Stimulated activated CD4-positive, alpha-beta T cell treated with anti-CD3 and anti-CD28 coated beads, Interleukin-2, amount 100 ng/mL, for 48 hours (primary cell): ENCODE measurements at regions not wholly inside any gene's neighbourhood (a gene's known extent, or its start where the extent isn't known, plus 50 kb on each side); places are given as distances from the start of the nearest gene placed in this dataset.

Experiments used
- DNase-seq, 2 donors: peaks; one replicate each; pipeline ENCODE4 v3.0.0-alpha.2; 2020

GRCh38 chr5:67283275-67283987, 86.8 kb upstream of the CD180 start:
- DNase-seq: no peak

- no peak for DNase-seq
Observed at GRCh38 chr5:67281874-67282273, 85.3 kb upstream of the CD180 start.

GRCh38 chr5:67273689-67274356, 77.2 kb upstream of the CD180 start:
- no peak for DNase-seq

GRCh38 chr5:67272453-67273130, 76.0 kb upstream of the CD180 start:
- no peak for DNase-seq

GRCh38 chr5:67268231-67269021, 71.8 kb upstream of the CD180 start:
- DNase-seq: no peak

GRCh38 chr5:67267512-67268216, 71.1 kb upstream of the CD180 start:
- no peak for DNase-seq

- no peak for DNase-seq
Observed at GRCh38 chr5:67266654-67267350, 70.2 kb upstream of the CD180 start.

GRCh38 chr5:67265951-67266350, 69.4 kb upstream of the CD180 start:
- no peak for DNase-seq

GRCh38 chr5:67263656-67264408, 67.2 kb upstream of the CD180 start:
- DNase-seq: no peak

- no peak for DNase-seq
Observed at GRCh38 chr5:67262956-67263355, 66.4 kb upstream of the CD180 start.

GRCh38 chr5:67262206-67262605, 65.6 kb upstream of the CD180 start:
- no peak for DNase-seq

- no peak for DNase-seq
Observed at GRCh38 chr5:67259548-67260215, 63.1 kb upstream of the CD180 start.

GRCh38 chr5:67257500-67257899, 60.9 kb upstream of the CD180 start:
- no peak for DNase-seq

- DNase-seq: no peak
Observed at GRCh38 chr5:67257077-67257476, 60.5 kb upstream of the CD180 start.

GRCh38 chr5:67255881-67256280, 59.3 kb upstream of the CD180 start:
- DNase-seq: no peak

GRCh38 chr5:67253911-67254310, 57.3 kb upstream of the CD180 start:
- no peak for DNase-seq

GRCh38 chr5:67249590-67249895, 52.9 kb upstream of the CD180 start:
- DNase-seq: no peak

- DNase-seq: no peak
Observed at GRCh38 chr5:67248703-67249589, 52.3 kb upstream of the CD180 start.

- DNase-seq: no peak
Observed at GRCh38 chr5:67246546-67247268, 50.1 kb upstream of the CD180 start.
